IgD-negative memory B cell (primary cell): ENCODE measurements at regions not wholly inside any gene's neighbourhood (a gene's known extent, or its start where the extent isn't known, plus 50 kb on each side); places are given as distances from the start of the nearest gene placed in this dataset.

Source experiments
- H3K27ac Mint-ChIP-seq, 3 donors: one replicate each; pipeline ENCODE4 v1.8.0; 2020 to 2022; ENCODE audit warnings: mild to moderate bottlenecking in 3 of 3, mixed read lengths in 3 of 3, moderate library complexity in 1 of 3
- H3K27me3 Mint-ChIP-seq: one replicate; pipeline ENCODE4 v1.8.0; 2021; ENCODE audit warnings: mixed read lengths
- H3K36me3 Mint-ChIP-seq: one replicate; pipeline ENCODE4 v1.8.0; 2020; ENCODE audit warnings: mild to moderate bottlenecking, mixed read lengths
- H3K4me1 Mint-ChIP-seq, 3 donors: one replicate each; pipeline ENCODE4 v1.8.0; 2020 to 2022; ENCODE audit warnings: mixed read lengths in 3 of 3, mild to moderate bottlenecking in 1 of 3
- H3K4me3 Mint-ChIP-seq, 4 donors: one replicate each; pipeline ENCODE4 v1.8.0; 2020 to 2022; ENCODE audit warnings: mild to moderate bottlenecking in 4 of 4, mixed read lengths in 4 of 4, moderate library complexity in 3 of 4
- H3K9me3 Mint-ChIP-seq, 3 donors: one replicate each; pipeline ENCODE4 v1.8.0; 2020 to 2021; ENCODE audit warnings: mixed read lengths in 3 of 3, mild to moderate bottlenecking in 1 of 3

- no peaks in the 10 kb centered on the region for H3K27me3 Mint-ChIP-seq
- no peaks in the 10 kb centered on the region for H3K4me1 Mint-ChIP-seq
- H3K27ac Mint-ChIP-seq = no peak overlapping the region
- peaks cover under 1 to 5% (median 2%) of the 10 kb centered on the region in 3 donors for H3K9me3 Mint-ChIP-seq
- H3K4me3 Mint-ChIP-seq = no peak overlapping the region
- no peaks in the 10 kb centered on the region for H3K36me3 Mint-ChIP-seq
Measured at GRCh38 chr20:56793916-56794315, 164.8 kb downstream of the TFAP2C start.

GRCh38 chr20:56795492-56795891, 166.4 kb downstream of the TFAP2C start:
- H3K27ac Mint-ChIP-seq = no peak overlapping the region

GRCh38 chr20:56796345-56796744, 167.2 kb downstream of the TFAP2C start:
- H3K4me3 Mint-ChIP-seq = no peak overlapping the region

More at GRCh38 chr20:56795492-56795891, 166.4 kb downstream of the TFAP2C start:
- peaks cover 2 to 5% (median 4%) of the 10 kb centered on the region in 3 donors for H3K9me3 Mint-ChIP-seq
- no peaks in the 10 kb centered on the region for H3K36me3 Mint-ChIP-seq
- no peaks in the 10 kb centered on the region for H3K4me1 Mint-ChIP-seq
- no peaks in the 10 kb centered on the region for H3K27me3 Mint-ChIP-seq
- no peak overlapping the region for H3K4me3 Mint-ChIP-seq

DNA sequence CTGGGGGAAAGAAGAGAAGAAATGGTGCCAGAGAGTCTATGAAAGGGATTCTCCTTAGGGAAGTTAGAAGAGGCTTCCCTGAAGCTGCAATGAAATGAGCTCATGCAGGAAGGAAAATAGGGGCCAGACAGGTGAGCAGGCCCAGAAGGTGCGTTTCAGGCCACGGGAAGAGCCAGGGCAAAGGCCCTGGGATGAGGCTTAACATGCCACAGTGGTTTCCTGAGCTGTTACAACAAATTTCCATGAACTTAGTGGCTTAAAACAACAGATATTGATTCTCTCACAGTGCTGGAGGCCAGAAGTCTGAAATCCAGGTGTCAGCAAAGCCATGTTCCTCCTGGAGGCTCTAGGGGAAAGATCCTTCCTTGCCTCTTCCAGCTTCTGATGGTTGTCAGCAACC, 167.9 kb downstream of the TFAP2C start:
- Mint-ChIP-seq H3K27ac (no peak overlapping the region), H3K4me1 (no peaks in the 10 kb centered on the region), H3K27me3 (no peaks in the 10 kb centered on the region), H3K4me3 (peak overlapping the region in 1 of 4 donors; percentile 46), H3K36me3 (no peaks in the 10 kb centered on the region), H3K9me3 (peaks cover 2 to 5% (median 4%) of the 10 kb centered on the region in 3 donors)

More at GRCh38 chr20:56796345-56796744, 167.2 kb downstream of the TFAP2C start:
- Mint-ChIP-seq H3K4me1 (no peaks in the 10 kb centered on the region), H3K27ac (no peak overlapping the region), H3K36me3 (no peaks in the 10 kb centered on the region), H3K9me3 (peaks cover 2 to 5% (median 4%) of the 10 kb centered on the region in 3 donors), H3K27me3 (no peaks in the 10 kb centered on the region)

DNA sequence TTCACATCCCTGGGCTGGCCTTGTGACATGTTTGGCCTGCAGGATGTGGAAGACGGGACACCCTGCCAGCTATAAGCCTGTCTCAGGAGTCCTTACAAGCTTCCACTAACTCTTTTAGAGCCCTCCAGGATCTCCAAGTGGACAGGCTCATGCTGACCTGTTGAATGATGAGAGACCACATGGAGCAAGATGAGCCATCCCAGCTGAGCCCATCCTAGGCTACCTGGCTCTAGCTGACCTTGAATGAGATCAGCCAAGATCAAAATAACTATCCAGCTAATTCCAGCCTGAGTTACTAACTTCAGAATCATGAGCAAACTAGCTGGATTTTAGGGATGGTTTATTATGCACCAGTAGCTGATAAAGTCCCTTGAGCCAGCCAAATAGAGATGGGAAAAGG, 169.5 kb downstream of the TFAP2C start:
- H3K9me3 Mint-ChIP-seq = peaks cover 2 to 4% (median 2%) of the 10 kb centered on the region in 3 donors
- no peaks in the 10 kb centered on the region for H3K36me3 Mint-ChIP-seq
- no peaks in the 10 kb centered on the region for H3K4me1 Mint-ChIP-seq
- no peak overlapping the region for H3K4me3 Mint-ChIP-seq
- peak overlapping the region in 1 of 3 donors; percentile 26 for H3K27ac Mint-ChIP-seq
- no peaks in the 10 kb centered on the region for H3K27me3 Mint-ChIP-seq

- Mint-ChIP-seq H3K4me3 (no peak overlapping the region), H3K27ac (peak overlapping the region in 1 of 3 donors; percentile 17), H3K27me3 (no peaks in the 10 kb centered on the region), H3K36me3 (no peaks in the 10 kb centered on the region), H3K9me3 (peaks cover 2 to 4% (median 2%) of the 10 kb centered on the region in 3 donors), H3K4me1 (no peaks in the 10 kb centered on the region)
Measured at GRCh38 chr20:56799187-56799586, 170.1 kb downstream of the TFAP2C start.

DNA sequence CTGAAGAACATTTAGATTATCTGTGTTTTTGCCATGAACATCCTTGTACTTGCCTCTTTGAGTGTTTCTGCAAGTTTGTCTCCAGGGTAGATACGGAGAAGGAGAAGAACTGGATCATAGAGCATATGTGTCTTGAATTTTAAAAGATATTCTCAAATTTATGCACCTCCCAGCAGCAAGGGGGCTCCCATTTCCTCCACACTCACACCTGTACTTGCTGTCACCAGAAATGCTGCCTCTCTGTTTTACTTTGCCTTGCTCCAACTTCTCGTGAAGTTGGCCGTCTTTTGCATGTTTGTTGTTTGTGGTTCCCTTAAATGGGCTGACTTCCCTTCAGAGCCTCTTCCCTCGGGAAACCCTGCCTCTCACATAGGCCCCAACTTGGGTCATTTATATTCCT, 171.0 kb downstream of the TFAP2C start:
- H3K27ac Mint-ChIP-seq = no peak overlapping the region
- peaks cover 2 to 4% (median 2%) of the 10 kb centered on the region in 3 donors for H3K9me3 Mint-ChIP-seq
- no peak overlapping the region for H3K4me3 Mint-ChIP-seq
- no peaks in the 10 kb centered on the region for H3K36me3 Mint-ChIP-seq
- no peaks in the 10 kb centered on the region for H3K27me3 Mint-ChIP-seq
- no peaks in the 10 kb centered on the region for H3K4me1 Mint-ChIP-seq

DNA sequence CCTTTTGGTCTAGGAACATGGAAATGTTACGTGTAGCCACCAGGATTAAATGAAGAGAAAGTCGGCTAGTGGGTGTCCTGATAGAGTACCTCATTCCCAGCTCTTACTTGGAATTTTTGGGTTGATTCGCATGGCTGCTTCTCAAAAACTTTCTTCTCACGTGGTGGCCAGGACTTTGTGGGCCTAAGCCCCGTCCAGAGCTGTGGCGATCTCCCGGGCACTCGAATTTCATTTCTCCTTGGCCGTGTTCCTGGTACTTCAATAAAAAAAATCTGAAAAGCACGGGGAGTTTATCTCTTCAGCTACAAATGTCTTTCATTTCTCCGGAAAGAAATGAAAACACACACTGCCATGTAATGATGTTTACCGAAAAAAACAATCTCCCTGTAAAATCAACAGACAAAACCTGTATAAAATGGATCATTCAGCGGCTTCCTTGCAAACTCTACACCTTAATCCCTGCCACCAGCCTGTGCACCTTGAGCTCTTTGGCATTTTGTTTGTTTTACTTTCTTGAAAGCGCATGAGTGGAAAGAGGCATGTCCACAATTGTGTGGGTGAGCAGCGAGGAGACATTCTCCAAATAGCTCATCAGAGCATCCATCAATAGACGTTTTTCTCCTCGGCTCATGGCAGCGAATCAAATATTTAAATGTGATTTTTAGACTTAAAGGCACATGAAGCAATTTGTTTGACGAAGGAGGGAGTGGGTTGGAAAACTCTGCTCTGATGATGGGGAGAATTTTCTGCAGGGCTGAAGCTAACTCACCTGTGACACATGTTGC, 173.1 kb downstream of the TFAP2C start:
- Mint-ChIP-seq H3K9me3 (peaks cover 2 to 4% (median 2%) of the 10 kb centered on the region in 3 donors), H3K36me3 (no peaks in the 10 kb centered on the region)

GRCh38 chr20:56802805-56803204, 173.7 kb downstream of the TFAP2C start:
- H3K4me3 Mint-ChIP-seq = no peak overlapping the region
- peak overlapping the region in 1 of 3 donors; percentile 78 for H3K27ac Mint-ChIP-seq
- H3K36me3 Mint-ChIP-seq = no peaks in the 10 kb centered on the region
- no peaks in the 10 kb centered on the region for H3K27me3 Mint-ChIP-seq
- peaks cover 2 to 4% (median 3%) of the 10 kb centered on the region in 3 donors for H3K9me3 Mint-ChIP-seq
- H3K4me1 Mint-ChIP-seq = peaks cover 0 to 1% (median 0%) of the 10 kb centered on the region in 3 donors

More for the DNA sequence above, 173.1 kb downstream of the TFAP2C start:
- Mint-ChIP-seq H3K4me3 (no peak overlapping the region), H3K27ac (no peak overlapping the region), H3K27me3 (no peaks in the 10 kb centered on the region), H3K4me1 (peaks cover 0 to 1% (median 0%) of the 10 kb centered on the region in 3 donors)

- Mint-ChIP-seq H3K27me3 (peaks cover 4% of the 10 kb centered on the region), H3K27ac (no peak overlapping the region), H3K36me3 (no peaks in the 10 kb centered on the region), H3K4me3 (no peak overlapping the region), H3K9me3 (peaks cover 0 to 1% (median 0%) of the 10 kb centered on the region in 3 donors), H3K4me1 (peaks cover 0 to 1% (median 0%) of the 10 kb centered on the region in 3 donors)
Measured at GRCh38 chr20:56805313-56805712, 176.2 kb downstream of the TFAP2C start.

DNA sequence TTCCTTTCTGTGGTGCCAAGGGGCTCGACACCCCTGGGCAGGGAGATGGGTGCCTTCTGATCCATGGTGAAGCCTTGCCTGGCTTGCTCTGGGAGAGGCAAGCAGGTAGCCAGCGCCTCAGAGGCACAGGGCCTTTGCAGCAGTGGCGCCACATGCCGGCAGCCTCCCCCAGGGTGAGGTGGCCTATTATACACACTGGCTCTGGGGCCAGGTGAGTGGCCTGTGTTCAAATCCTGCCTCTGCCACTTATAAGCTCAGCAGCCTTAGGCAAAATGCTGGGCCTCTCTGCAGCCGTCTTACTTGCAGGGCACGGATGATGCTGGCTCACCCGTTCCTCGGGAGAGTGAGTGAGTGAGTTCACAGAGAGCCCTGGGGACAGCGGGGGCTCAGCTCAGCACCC, 176.9 kb downstream of the TFAP2C start:
- Mint-ChIP-seq H3K36me3 (no peaks in the 10 kb centered on the region), H3K9me3 (peaks cover 0 to 1% (median 0%) of the 10 kb centered on the region in 3 donors), H3K27ac (no peak overlapping the region), H3K27me3 (peaks cover 4% of the 10 kb centered on the region), H3K4me3 (no peak overlapping the region), H3K4me1 (peaks cover 0 to 1% (median 0%) of the 10 kb centered on the region in 3 donors)

GRCh38 chr20:56806952-56807517, 177.9 kb downstream of the TFAP2C start:
- Mint-ChIP-seq H3K9me3 (peaks cover 0 to 6% (median 1%) of the 10 kb centered on the region in 3 donors), H3K4me1 (peaks cover 0 to 1% (median 0%) of the 10 kb centered on the region in 3 donors), H3K36me3 (no peaks in the 10 kb centered on the region), H3K4me3 (no peak overlapping the region), H3K27me3 (peaks cover 4% of the 10 kb centered on the region), H3K27ac (peak overlapping the region in 1 of 3 donors; percentile 4)

- H3K9me3 Mint-ChIP-seq = peaks cover 4 to 6% (median 6%) of the 10 kb centered on the region in 3 donors
- no peak overlapping the region for H3K27ac Mint-ChIP-seq
- no peaks in the 10 kb centered on the region for H3K36me3 Mint-ChIP-seq
- peaks cover 0 to 1% (median 0%) of the 10 kb centered on the region in 3 donors for H3K4me1 Mint-ChIP-seq
- H3K27me3 Mint-ChIP-seq = peaks cover 4% of the 10 kb centered on the region
- no peak overlapping the region for H3K4me3 Mint-ChIP-seq
Measured at GRCh38 chr20:56808117-56808725, 179.1 kb downstream of the TFAP2C start.

- Mint-ChIP-seq H3K4me1 (peaks cover 0 to 1% (median 0%) of the 10 kb centered on the region in 3 donors), H3K9me3 (peaks cover 4 to 7% (median 6%) of the 10 kb centered on the region in 3 donors), H3K27me3 (peaks cover 4% of the 10 kb centered on the region), H3K4me3 (no peak overlapping the region), H3K36me3 (no peaks in the 10 kb centered on the region), H3K27ac (no peak overlapping the region)
Measured at GRCh38 chr20:56808732-56809131, 179.6 kb downstream of the TFAP2C start.

DNA sequence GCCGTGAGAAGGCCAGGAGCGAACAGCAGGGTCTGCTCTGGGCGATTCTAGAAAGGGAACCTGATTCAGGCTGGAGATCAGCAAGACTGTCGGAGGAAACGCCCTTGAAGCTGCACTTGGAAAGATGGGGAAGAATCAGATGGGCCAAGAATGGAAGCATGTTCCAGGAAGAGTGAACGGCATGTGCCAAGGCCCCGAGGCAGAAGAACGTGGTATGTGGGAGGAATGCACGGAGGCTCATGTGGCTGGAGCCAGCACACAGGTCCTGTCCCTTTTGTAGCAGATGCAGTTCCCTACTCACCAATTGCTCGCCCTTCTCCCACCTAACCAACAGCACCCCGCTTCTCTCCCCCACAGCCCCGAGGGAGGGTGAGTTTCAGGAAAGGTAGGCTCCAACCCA, 180.6 kb downstream of the TFAP2C start:
- Mint-ChIP-seq H3K27me3 (peaks cover 4% of the 10 kb centered on the region), H3K36me3 (no peaks in the 10 kb centered on the region), H3K27ac (no peak overlapping the region), H3K4me3 (no peak overlapping the region), H3K9me3 (peaks cover 4 to 7% (median 7%) of the 10 kb centered on the region in 3 donors), H3K4me1 (peaks cover 0 to 1% (median 0%) of the 10 kb centered on the region in 3 donors)
